SK-N-SH treated with all-trans-retinoic acid at 6 μM for 48 hours (cell line): ENCODE measurements at regions not wholly inside any gene's neighbourhood (a gene's known extent, or its start where the extent isn't known, plus 50 kb on each side); places are given as distances from the start of the nearest gene placed in this dataset.

ENCODE experiments used
- CREB5 ChIP-seq: fragments of 250-450 bp; sonication (Bioruptor Pico); IDR thresholded peaks from 2 replicates; pipeline ENCODE4 v1.5.1; 2020; ENCODE audit warnings: low read depth, mild to moderate bottlenecking, moderate library complexity
- GLIS3 ChIP-seq: fragments of 250-450 bp; sonication (Bioruptor Pico); IDR thresholded peaks from 2 replicates; pipeline ENCODE4 v1.5.0; 2020; ENCODE audit warnings: mild to moderate bottlenecking, moderate library complexity
- ISL1 ChIP-seq: fragments of 250-450 bp; sonication (Bioruptor Pico); IDR thresholded peaks from 2 replicates; pipeline ENCODE4 v2.1.2; 2022; ENCODE audit warnings: mild to moderate bottlenecking, moderate library complexity
- PATZ1 ChIP-seq: fragments of 250-450 bp; sonication (Bioruptor Pico); IDR thresholded peaks from 2 replicates; pipeline ENCODE4 v1.8.0; 2020; ENCODE audit warnings: mild to moderate bottlenecking, moderate library complexity, borderline replicate concordance
- PPARA ChIP-seq: fragments of 250-450 bp; sonication (Bioruptor Pico); IDR thresholded peaks from 2 replicates; pipeline ENCODE4 v1.5.0; 2020; ENCODE audit warnings: mild to moderate bottlenecking, borderline replicate concordance
- RARB ChIP-seq: fragments of 250-450 bp; sonication (Bioruptor Pico); IDR thresholded peaks from 2 replicates; pipeline ENCODE4 v1.8.0; 2021; ENCODE audit warnings: mild to moderate bottlenecking, moderate library complexity
- TSHZ2 ChIP-seq: fragments of 250-450 bp; sonication (Bioruptor Pico); IDR thresholded peaks from 2 replicates; pipeline ENCODE4 v1.5.0; 2020; ENCODE audit warnings: mild to moderate bottlenecking, moderate library complexity
- ZC3H10 ChIP-seq: fragments of 250-450 bp; sonication (Bioruptor Pico); IDR thresholded peaks from 2 replicates; pipeline ENCODE4 v1.5.1; 2021; ENCODE audit warnings: mild to moderate bottlenecking, moderate library complexity
- ZFP3 ChIP-seq: fragments of 250-450 bp; sonication (Bioruptor Pico); IDR thresholded peaks from 2 replicates; pipeline ENCODE4 v1.5.0; 2020; ENCODE audit warnings: mild to moderate bottlenecking, moderate library complexity
- ZNF70 ChIP-seq: fragments of 450-650 bp; formaldehyde crosslinking; IDR thresholded peaks from 2 replicates; pipeline ENCODE4 v1.5.0; 2020; ENCODE audit warnings: mild to moderate bottlenecking, moderate library complexity

GRCh38 chr4:184528713-184529112 lies 54.4 kb upstream of the IRF2 start:
- no peak for TF ChIP-seq ZNF70
- no peak for TF ChIP-seq RARB (CRISPR knock-in tag)
- TF ChIP-seq PPARA: no peak
- no peak for TF ChIP-seq TSHZ2 (CRISPR knock-in tag)
- TF ChIP-seq ZC3H10 (CRISPR knock-in tag): no peak
- TF ChIP-seq ISL1: no peak
- TF ChIP-seq ZFP3 (CRISPR knock-in tag): no peak
- TF ChIP-seq CREB5 (CRISPR knock-in tag): no peak
- no peak for TF ChIP-seq PATZ1 (CRISPR knock-in tag)
- no peak for TF ChIP-seq GLIS3 (CRISPR knock-in tag)
